Loucy (cell line): ENCODE measurements at regions not wholly inside any gene's neighbourhood (a gene's known extent, or its start where the extent isn't known, plus 50 kb on each side); places are given as distances from the start of the nearest gene placed in this dataset.

ENCODE experiments used
- H2AFZ ChIP-seq: fragments of 200-600 bp; sonication (generic); 2 replicates; pipeline ENCODE4 v1.6.0; 2016; ENCODE audit warnings: antibody characterized with exemption, mild to moderate bottlenecking, low read length, moderate library complexity
- H3F3A ChIP-seq: fragments of 200-600 bp; 2 replicates; pipeline ENCODE4 v1.6.0; 2016; ENCODE audit warnings: antibody characterized with exemption, low read depth, mild to moderate bottlenecking
- H3K27me3 ChIP-seq: fragments of 200-600 bp; sonication (generic); 2 replicates; pipeline ENCODE4 v1.6.1; 2014; ENCODE audit warnings: low read length, mild to moderate bottlenecking; ENCODE audit not compliant: insufficient read depth, poor library complexity, severe bottlenecking
- H3K36me3 ChIP-seq: fragments of 200-600 bp; sonication (generic); 2 replicates; pipeline ENCODE4 v1.6.1; 2016; ENCODE audit warnings: low read length; ENCODE audit not compliant: insufficient read depth
- H3K4me1 ChIP-seq: fragments of 200-600 bp; sonication (generic); 2 replicates; pipeline ENCODE4 v1.5.1; 2014; ENCODE audit warnings: low read length, mild to moderate bottlenecking; ENCODE audit not compliant: insufficient read depth, poor library complexity, severe bottlenecking
- H3K4me2 ChIP-seq: fragments of 200-600 bp; sonication (generic); 2 replicates; pipeline ENCODE4 v1.6.0; 2014; ENCODE audit warnings: antibody characterized with exemption, low read length, low read depth, mild to moderate bottlenecking; ENCODE audit not compliant: poor library complexity, severe bottlenecking
- H3K4me3 ChIP-seq: fragments of 200-600 bp; sonication (generic); 2 replicates; pipeline ENCODE4 v1.5.1; 2014; ENCODE audit warnings: low read length, mild to moderate bottlenecking, mixed read lengths; ENCODE audit not compliant: poor library complexity, severe bottlenecking
- H3K79me2 ChIP-seq: fragments of 200-600 bp; sonication (generic); 2 replicates; pipeline ENCODE4 v1.6.1; 2014; ENCODE audit warnings: low read length; ENCODE audit not compliant: insufficient read depth
- H3K9ac ChIP-seq: fragments of 200-600 bp; sonication (generic); 2 replicates; pipeline ENCODE4 v1.6.0; 2014; ENCODE audit warnings: mild to moderate bottlenecking, low read depth, low read length, moderate library complexity; ENCODE audit not compliant: poor library complexity, severe bottlenecking
- H3K9me2 ChIP-seq: fragments of 200-600 bp; sonication (generic); replicated peaks from 2 replicates; pipeline ENCODE4 v1.6.1; 2016; ENCODE audit warnings: low read depth, low read length, mixed read lengths
- H3K9me3 ChIP-seq: fragments of 200-600 bp; sonication (generic); 2 replicates; pipeline ENCODE4 v1.6.1; 2014; ENCODE audit warnings: mild to moderate bottlenecking, antibody characterized with exemption, low read length, low read depth; ENCODE audit not compliant: insufficient read depth
- H4K20me1 ChIP-seq: fragments of 200-600 bp; sonication (generic); 2 replicates; pipeline ENCODE4 v1.6.0; 2014; ENCODE audit warnings: antibody characterized with exemption, low read length, mild to moderate bottlenecking; ENCODE audit not compliant: insufficient read depth, poor library complexity, severe bottlenecking
- EZH2phosphoT487 ChIP-seq: fragments of 200-600 bp; IDR thresholded peaks from 2 replicates; pipeline ENCODE4 v1.6.1; 2018; ENCODE audit warnings: antibody characterized with exemption, mild to moderate bottlenecking, moderate library complexity, borderline replicate concordance
- TF ChIP-seq, protein P1 (sequence below): fragments of 200-600 bp; sonication (generic); conservative IDR thresholded peaks from 2 replicates; pipeline ENCODE4 v1.5.1; 2014; ENCODE audit warnings: mild to moderate bottlenecking, antibody characterized with exemption, low read length

DNA sequence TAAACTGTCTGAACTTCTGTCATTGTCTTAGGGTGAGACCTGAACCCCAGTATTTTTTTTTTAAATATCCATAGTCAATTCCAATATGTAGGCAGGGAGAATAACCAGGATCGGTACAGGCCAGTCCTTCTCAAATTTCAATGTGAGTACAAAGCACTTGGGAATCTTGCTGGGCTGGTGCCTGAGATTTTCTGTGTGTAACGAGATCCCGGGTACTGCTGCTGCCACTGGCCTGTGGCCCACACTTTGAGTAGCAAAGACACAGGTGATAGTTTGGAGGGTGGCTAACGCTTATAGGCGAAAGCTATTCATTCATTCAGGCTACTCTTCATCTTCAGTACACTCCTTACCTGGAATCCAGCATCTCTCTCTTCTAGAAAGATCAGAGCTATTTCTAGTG lies 923.6 kb upstream of the TENM3 start:
- Histone ChIP-seq H3F3A (no peaks in the 10 kb centered on the region), H3K9ac (no peak overlapping the region), H3K4me1 (no peaks in the 10 kb centered on the region), H3K36me3 (no peaks in the 10 kb centered on the region), H3K4me3 (no peak overlapping the region), H2AFZ (no peak overlapping the region), H3K9me3 (no peaks in the 10 kb centered on the region), H3K9me2 (no peaks in the 10 kb centered on the region), H3K27me3 (no peaks in the 10 kb centered on the region), H3K4me2 (no peak overlapping the region), H4K20me1 (no peaks in the 10 kb centered on the region), H3K79me2 (no peaks in the 10 kb centered on the region)
- TF ChIP-seq, protein P1, sequence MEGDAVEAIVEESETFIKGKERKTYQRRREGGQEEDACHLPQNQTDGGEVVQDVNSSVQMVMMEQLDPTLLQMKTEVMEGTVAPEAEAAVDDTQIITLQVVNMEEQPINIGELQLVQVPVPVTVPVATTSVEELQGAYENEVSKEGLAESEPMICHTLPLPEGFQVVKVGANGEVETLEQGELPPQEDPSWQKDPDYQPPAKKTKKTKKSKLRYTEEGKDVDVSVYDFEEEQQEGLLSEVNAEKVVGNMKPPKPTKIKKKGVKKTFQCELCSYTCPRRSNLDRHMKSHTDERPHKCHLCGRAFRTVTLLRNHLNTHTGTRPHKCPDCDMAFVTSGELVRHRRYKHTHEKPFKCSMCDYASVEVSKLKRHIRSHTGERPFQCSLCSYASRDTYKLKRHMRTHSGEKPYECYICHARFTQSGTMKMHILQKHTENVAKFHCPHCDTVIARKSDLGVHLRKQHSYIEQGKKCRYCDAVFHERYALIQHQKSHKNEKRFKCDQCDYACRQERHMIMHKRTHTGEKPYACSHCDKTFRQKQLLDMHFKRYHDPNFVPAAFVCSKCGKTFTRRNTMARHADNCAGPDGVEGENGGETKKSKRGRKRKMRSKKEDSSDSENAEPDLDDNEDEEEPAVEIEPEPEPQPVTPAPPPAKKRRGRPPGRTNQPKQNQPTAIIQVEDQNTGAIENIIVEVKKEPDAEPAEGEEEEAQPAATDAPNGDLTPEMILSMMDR = no peak
- no peak for TF ChIP-seq EZH2phosphoT487

DNA sequence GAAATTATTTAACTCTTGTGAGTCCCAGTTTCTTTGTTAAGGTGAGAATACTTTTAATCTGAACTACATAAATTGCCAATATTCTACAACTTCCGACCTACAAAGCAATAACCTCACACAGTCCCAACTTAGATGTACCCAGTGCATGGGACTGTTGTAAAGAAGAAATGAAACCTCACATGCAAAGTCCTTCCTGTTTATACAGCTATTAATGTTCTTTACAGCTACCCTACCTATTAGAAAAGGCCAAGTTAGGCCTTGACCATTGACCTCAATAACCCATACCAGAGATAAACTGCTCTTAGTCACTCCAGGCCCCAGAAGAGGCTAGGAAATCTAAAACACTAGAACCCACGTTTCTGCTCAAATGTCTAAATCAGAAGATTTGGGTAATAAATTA lies 920.1 kb upstream of the TENM3 start:
- TF ChIP-seq EZH2phosphoT487 = no peak
- TF ChIP-seq, protein P1 = no peak
- Histone ChIP-seq H2AFZ (no peak overlapping the region), H3K4me2 (no peak overlapping the region)

DNA sequence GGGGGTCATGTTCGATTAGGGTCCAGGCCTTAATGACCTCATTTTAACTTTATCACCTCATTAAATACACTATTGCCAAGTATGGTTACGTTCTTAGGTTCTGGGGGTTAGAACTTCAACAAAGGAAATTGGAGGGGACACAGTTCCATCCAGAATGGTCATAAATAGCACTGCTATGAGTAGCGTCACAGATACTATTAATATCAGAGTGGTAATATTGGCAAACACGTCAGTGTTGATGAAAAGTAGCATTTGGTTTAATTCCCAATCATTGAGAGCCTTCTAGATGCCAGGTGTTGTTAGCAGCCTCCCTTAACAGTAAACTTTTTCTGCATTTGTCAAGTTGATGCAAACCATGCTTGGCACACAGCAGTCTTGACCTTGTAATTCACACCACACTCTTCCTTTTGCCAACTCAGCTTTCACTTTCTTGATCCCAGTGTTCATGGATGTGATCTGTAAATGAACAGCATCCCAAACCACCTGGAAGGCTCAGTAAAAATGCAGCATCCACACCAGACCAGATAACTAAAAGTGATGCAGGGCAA lies 912.5 kb upstream of the TENM3 start:
- H3K9ac ChIP-seq = no peak overlapping the region
- no peaks in the 10 kb centered on the region for H3K79me2 ChIP-seq
- no peaks in the 10 kb centered on the region for H3K9me3 ChIP-seq
- no peaks in the 10 kb centered on the region for H3K36me3 ChIP-seq
- H2AFZ ChIP-seq = no peak overlapping the region
- TF ChIP-seq EZH2phosphoT487 = no peak
- TF ChIP-seq, protein P1 = no peak
- H3K9me2 ChIP-seq = no peaks in the 10 kb centered on the region
- no peaks in the 10 kb centered on the region for H3K4me1 ChIP-seq
- H3K27me3 ChIP-seq = no peaks in the 10 kb centered on the region
- no peaks in the 10 kb centered on the region for H3F3A ChIP-seq
- H4K20me1 ChIP-seq = no peaks in the 10 kb centered on the region
- H3K4me2 ChIP-seq = no peak overlapping the region
- no peak overlapping the region for H3K4me3 ChIP-seq

More for the DNA sequence above, 920.1 kb upstream of the TENM3 start:
- Histone ChIP-seq H3K9ac (no peak overlapping the region), H3K4me1 (no peaks in the 10 kb centered on the region), H4K20me1 (no peaks in the 10 kb centered on the region), H3K9me3 (no peaks in the 10 kb centered on the region), H3K36me3 (no peaks in the 10 kb centered on the region), H3F3A (no peaks in the 10 kb centered on the region), H3K4me3 (no peak overlapping the region), H3K9me2 (no peaks in the 10 kb centered on the region), H3K27me3 (no peaks in the 10 kb centered on the region), H3K79me2 (no peaks in the 10 kb centered on the region)
